NCI-H2107 treated with DMSO at 0.1 percent for 48 hours (cell line): ENCODE measurements at regions not wholly inside any gene's neighbourhood (a gene's known extent, or its start where the extent isn't known, plus 50 kb on each side); places are given as distances from the start of the nearest gene placed in this dataset.
"Not testable (repeated sequence)": the region's sequence is repeated elsewhere in the genome, so short reads cannot be mapped to it uniquely, and the experiment has no call there.

Source experiments
- DNase-seq: peaks from one replicate; lab custom pipeline; 2025; ENCODE audit not compliant: unreplicated experiment; lab: John Stamatoyannopoulos, UW

DNA sequence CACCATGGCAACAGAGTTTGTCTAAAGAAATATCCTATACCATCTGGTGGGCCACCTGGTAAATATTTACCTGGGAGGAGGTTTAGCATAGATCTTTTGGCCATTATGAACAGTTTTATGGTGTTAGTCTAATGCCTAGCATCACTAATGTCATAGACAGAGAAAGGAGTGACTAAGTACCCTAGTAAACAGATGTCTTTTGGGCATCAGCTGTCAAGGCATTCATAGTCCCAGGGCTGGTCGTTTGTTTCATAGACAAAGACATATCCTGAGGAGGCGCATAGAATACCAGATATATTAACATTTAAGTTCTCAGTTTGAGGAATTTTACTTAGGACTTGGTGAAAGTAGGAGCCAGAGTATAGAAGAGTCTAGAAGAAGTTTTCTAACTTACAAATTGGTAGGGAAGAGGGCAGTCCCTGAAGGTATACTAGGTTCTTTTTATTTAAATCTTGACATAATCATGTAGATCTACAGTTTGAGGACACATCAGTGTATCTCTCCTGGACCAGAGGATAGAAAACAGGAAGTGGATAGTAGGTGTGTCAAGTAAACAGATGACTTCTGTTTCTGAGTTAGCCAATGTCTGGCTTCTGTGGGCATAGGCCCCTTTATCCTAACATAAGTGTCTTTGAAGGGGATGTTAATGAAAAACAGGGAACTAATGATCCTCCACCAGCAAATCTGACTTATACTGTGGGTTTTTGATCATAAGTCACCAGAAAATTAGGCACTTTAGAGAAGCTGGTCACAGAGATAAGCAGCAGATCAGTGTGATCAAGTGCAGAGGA is 105.0 kb upstream of the PRSS3 start:
- no peak for DNase-seq

DNA sequence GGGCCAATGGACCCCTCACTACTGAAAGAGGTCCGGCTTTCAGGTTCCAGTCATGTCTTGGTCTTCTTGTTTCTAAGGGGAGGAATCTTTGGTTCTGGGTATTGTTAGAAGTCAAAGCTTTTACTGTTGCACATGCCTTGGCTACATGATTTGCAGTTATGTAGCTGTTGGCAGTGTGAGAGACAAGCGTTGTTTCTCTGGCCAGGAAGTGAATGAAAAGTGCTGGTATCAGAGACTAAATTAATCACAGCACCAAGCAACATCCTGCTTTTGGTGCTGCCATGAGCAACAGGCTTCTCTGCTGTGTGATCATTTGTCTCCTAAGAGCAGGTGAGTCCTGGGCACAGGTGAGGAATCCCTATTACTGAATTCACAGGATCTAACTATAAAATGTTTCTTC is 100.1 kb upstream of the PRSS3 start:
- DNase-seq, result no peak

DNA sequence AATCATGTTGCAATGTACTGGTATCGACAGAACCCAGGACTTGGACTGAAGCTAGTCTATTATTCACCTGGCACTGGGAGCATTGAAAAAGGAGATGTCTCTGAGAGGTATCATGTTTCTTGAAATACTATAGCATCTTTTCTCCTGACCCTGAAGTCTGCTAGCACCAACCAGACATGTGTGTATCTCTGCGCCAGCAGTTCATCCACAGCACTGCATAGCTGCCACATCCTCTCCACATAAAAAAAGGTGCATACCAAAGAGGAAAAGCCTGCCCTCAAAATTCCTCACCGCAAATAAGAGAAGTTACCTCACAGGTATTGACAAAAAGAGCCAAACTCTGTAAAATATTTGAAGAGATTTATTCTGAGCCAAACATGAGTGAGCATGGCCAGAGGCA is 99.5 kb upstream of the PRSS3 start:
- no peak for DNase-seq

DNA sequence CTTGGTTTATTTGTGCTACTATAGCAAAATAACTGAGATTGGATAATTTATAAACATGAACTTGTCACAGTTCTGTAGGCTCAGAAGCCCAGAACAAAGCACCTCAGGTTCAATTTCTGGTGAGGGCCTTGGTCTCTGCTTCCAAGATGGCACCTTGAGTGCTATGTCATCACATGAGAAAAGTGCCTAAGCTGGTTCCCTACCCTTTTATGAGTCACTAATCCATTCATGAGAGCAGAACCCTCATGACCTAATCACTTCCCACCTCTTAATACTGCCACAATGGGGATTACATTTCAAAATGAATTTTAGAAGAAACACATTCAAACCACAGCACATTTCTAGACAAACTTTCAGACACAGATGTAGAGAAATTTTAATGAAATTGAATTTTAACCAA is 98.2 kb upstream of the PRSS3 start:
- no peak for DNase-seq

DNA sequence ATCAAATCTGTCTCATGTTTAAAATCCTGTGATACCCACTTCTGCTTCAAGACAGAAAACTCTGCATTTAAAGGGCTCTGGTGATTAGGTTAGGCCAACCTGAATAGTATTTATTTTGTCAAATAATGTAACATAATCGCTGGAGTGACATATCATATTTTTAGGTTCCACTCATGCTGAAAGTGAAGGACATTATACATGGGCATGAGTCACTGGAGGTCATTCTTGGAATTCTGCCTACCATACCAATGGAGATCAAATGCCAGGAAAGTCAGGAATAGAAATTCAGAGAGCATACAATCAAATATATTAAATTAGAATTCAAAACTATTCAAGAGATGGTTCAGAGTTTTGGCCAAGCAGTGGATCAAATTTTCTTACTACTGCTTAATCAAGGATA is 97.1 kb upstream of the PRSS3 start:
- no peak for DNase-seq

DNA sequence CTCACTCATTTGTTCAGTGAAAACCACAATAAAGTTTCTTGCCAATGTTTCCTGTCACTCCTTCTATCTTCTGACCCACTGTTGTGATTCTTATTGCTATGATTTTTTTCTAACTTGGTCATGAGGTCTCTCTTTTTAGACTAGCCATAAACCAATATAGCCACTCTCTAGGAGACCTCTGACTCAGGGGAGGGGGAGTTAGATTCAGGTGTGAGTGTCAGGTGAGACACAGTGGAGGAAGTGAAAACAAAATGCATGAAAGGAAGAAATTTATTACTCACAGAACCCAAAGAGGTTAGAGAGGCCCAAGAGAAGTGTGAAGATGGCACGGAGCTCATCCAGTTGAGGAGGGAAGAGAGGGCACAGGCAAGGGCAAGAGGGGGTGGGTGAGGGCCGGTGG is 94.4 kb upstream of the PRSS3 start:
- DNase-seq, result not testable (repeated sequence)

DNA sequence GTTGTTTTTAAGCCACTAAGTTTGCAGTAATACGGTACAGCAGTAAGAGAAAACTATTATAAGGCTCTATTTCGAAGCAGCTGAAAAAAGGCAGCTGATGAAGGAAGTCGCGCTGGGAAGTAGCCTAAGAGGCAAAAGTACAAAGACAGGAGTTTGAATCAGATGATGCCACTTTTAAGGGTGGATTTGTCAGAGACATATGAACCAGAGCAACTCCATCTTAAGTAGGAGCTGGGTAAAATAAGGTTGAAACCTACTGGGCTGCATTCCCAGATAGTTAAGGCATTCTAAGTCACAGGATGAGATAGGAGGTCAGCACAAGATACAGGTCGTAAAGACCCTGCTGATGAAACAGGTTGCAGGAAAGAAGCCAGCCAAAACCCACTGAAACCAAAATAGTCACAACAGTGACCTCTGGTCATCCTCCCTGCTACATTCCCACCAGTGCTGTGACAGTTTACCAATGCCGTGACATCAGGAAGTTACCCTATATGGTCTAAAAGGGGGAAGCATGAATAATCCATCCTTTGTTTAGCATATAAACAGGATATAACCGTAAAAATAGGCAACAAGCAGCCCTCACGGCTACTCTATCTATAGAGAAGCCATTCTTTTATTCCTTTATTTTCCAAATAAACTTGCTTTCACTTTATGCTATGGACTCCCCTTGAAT is 91.8 kb upstream of the PRSS3 start:
- no peak for DNase-seq

DNA sequence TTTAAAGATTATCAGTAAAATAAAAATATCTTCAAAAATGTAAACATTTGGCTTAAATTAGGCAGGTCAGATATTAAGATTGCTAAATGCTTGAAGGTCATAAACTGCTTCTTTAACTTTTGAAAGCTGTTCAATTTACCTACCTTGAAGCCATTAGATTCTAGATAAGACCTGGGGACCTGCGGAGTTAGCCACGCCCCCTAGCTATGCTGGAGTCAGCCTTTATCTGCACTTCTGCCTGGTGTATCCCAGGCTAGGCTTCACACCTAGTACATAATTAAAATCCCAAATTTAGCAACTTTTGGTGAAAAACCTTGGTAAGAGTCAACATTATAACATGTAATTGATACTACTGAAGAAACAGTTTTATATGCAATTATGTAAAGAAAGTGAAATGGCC is 89.9 kb upstream of the PRSS3 start:
- not testable (repeated sequence) for DNase-seq

DNA sequence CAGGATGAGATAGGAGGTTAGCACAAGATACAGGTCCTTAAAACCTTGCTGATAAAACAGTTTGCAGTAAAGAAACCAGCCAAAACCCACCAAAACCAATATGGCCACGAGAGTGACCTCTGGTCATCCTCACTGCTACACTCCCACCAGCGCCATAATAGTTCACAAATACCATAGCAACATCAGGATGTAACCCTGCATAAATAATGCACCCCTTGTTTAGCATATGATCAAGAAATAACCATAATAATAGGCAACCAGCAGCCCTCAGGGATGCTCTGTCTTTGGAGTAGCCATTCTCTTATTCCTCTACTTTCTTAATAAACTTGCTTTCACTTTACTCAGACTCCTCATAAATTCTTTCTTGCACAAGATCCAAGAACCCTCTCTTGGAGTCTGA is 86.9 kb upstream of the PRSS3 start:
- no peak for DNase-seq

DNA sequence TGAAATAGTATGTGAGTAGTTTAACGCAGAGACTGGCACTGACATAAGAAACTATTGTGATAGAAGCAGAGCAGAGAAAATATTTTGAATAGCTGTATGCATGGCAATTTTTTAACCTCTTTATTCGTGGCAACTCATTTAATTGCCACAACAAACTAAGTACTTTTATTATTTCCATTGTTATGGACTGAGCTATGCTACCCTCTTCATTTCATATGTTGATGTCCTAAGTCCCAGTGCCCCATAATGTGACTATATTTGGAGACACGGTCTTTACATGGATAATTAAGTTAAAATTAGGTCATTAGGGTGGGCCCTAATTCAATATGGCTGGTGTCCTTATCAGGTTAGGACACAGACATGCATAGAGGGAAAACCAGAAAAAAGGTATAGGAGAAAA is 86.1 kb upstream of the PRSS3 start:
- DNase-seq, result no peak

DNA sequence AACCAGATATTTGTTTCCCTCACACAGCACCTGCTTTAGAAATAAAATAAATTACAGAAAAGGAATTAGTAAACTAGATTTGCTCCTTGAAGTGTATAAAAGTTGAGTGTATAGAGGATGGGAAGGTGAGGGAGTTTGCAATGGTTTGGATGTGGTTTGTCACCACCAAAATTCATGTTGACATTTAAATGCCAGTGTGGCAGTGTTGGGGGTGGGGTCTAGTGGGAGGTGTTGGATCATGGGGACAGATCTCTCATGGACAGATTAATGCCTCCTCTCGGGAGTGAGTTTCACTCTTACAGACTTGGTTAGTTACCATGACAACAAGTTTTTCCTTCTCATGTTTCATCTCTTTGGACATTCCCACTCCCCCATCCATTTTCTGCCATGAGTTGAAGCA is 83.9 kb upstream of the PRSS3 start:
- not testable (repeated sequence) for DNase-seq

DNA sequence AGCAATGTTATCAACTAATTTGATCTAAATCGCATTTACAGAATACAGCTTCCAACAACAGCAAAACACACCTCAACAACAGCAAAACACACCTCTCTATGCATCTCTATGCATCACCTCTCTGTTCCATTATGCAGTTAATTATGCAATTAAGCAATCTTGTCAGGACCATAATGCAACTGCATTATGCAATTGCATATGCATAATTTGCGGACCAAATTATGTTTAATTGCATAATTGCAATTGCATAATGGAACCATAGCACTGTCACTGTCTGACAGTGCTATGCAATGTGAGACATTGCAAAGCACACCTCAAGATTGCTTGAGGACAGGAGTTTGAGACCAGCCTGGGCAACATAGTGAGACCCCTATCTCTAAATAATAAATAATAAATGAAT is 80.4 kb upstream of the PRSS3 start:
- no peak for DNase-seq

DNA sequence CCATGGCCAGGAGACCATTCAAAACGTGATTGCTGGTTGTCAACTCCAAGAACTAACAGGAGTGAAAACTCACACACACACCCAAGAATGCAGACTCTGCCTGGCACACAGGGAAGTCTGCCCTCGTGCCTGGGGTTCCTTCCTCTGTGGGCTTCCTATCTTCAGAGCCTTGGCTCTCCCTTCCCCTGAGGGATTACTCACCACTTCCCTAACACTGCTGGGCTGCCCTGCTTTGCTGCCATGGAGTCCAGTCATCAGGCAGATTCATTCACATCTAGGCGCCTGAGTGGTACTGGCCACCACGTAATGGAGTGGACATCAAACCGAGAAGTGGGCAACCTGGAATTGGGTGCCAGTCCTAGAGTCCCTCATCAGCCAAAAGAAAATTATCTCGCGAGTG is 76.4 kb upstream of the PRSS3 start:
- no peak for DNase-seq

DNA sequence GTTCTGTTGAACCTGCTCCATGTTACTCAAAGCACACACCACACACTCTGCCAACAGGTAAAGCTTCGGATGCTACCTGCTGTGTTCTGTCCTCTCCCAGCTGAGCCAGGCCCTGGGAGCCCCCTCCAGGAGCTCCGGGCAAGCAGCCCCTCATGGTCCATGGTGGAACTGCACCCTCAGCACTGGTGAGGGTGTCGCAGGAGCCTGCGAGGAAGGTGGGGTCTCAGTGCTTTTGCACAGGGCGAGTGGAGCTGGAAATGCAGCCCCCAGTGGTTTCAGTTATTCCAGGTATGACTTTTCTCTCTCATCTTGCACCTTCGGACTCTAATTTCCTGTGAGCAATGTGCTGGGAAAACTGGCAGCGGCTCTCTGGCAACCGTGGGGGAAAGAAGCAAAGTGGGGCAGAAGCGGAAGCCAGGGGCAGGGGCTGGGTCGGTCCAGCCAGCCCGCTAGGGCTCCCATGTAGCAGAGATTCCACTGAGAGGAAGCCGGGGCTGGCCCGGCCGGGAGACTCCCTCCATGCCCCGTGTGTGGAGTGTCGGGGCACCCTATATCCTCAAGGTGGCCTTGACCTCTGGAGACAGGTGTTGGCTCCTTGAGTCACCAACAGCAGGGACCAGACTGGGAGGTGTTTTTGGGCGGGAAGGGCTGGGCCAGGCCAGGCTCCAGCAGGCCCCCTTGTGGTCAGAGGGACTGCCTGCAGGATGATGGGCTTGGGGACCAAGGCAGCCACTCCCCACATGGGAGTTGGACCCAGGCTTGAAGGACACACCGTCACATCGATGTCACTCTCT is 75.6 kb upstream of the PRSS3 start:
- DNase-seq, result no peak

DNA sequence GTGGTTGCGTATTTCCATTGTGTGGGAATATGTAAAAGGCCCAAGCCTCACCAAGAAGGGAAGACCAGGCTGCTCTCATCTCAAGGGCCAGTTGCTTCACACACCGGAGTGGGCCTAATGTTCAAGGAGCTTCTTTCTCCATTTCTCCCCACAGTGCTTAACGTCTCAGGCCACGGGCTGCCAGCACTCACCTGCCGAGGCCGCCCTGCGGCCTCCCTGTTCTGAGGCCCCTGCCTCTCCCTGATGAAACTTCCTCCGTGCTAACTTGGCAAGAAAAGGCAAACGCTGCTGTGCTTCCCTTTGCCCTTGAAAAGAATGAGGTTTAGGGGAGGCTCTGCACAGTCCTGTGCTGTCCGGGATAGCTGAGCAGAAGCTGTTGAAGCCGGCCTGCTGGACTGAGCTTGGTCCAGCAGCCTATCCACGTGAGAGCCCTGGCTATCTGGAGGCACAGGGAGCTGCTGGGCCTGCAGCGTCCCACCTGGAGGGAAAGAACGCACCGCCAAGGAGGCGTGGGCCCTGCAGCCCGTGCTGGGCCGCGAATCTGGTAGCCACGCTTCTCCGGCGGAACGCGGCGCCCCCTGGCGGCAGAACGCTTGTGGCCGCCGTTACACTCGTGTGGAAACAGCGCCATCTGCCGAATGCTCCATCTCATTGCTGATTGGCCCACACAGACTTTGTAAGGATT is 73.5 kb upstream of the PRSS3 start:
- DNase-seq, result peak; percentile 58

DNA sequence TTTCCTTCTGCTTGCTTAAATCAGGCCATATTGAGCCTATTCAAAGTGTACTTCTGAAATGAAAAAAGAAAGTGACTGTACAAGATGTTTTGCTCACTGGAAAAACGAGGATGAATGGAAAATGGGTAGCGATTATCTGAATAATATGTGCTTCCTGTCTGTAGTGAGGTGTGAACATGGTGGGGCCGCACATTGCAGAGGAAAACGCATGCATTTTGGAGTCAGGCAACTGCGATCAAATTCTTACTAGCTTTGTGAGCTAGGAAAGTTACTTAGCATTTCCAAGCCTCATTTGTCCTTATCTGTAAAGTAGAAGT is 73.0 kb upstream of the PRSS3 start:
- no peak for DNase-seq

DNA sequence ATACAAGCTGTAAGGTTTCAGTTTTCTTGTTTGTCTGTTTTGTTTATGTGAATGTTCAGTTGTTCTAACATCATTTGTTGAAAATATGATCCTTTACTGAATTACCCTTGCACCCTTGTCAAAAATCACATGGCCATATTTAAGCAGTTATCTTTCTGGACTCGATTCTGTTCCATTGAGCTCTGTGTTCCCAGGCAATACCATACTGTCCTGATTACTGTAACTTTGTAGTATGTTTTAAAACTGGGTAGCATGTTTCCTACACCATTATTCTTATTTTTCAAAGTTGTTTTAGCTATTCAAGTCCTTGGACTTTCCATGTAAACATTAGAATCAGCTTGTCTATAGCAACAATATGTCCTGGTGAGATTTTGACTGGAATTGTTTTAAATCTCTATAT is 66.7 kb upstream of the PRSS3 start:
- no peak for DNase-seq

DNA sequence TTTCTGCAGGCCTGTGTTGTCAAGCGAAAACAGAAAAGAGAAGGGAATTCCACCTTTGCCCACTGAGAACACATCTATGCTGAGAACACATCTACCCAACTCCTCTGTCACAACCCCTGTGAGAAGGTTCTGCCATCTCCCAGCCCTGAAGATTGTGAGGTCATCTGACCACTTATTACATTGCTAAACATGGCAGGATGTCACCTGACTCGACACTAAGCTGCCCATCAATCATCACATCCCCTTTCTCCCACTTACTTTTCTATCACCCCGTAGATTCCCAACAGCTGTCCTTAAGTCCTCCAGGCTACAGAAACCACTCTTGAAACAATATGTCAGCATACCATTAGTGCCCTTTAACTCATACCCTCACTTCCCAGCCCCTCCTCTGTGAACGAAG is 64.2 kb upstream of the PRSS3 start:
- DNase-seq, result no peak

DNA sequence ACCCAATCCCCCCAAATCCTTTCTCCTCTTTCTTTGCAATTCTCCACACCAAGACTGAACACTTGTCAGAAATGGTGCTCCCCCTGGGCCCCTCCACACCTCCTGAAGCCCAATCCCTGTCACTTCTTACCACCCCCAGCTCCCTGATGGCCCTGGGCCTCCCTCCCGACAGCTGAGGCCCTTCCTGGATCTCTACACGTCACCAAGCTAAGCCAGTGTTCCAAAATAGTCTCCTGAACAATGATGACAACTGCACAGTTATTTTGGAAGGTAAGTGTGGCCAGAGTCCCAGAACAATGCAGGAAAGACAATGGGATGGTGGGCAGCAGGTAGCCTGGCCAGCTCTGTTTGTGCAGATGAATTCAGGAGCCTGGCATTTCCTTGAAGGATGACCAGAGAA is 63.7 kb upstream of the PRSS3 start:
- DNase-seq, result no peak

DNA sequence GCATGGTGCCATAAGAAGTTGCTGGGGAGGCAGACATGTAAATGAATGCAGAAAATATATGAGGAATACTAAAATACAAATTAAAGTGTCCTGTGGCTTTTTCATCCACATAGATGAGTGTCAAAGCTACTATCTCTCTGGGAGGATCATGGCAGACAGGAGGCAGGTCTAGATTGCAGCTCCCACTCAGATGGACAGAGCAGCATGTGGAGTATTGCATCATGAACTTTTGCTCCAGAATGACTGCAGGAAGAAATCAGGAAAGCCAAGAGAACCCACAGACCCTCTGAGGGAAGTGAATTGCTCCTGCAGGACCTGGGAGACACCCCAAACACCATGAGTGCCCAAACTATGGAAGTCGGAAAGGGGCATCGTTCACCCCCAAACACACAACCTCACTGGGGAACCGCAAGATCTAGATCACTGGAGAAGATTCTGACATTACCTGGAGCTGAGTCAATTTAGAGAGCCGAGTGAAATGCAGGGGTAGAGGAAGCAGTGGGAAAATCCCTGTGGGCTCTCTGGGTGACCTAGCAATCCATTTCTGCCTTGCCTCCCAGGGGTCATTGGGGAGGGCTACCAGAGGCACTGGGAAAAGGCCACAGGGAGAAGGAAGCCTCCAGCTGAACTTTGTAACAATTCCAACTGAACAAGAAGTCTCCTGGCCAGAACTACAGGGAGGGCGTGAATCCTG is 61.0 kb upstream of the PRSS3 start:
- not testable (repeated sequence) for DNase-seq
